ENCODE measurements at regions not wholly inside any gene's neighbourhood (a gene's known extent, or its start where the extent isn't known, plus 50 kb on each side); places are given as distances from the start of the nearest gene placed in this dataset.

DNA sequence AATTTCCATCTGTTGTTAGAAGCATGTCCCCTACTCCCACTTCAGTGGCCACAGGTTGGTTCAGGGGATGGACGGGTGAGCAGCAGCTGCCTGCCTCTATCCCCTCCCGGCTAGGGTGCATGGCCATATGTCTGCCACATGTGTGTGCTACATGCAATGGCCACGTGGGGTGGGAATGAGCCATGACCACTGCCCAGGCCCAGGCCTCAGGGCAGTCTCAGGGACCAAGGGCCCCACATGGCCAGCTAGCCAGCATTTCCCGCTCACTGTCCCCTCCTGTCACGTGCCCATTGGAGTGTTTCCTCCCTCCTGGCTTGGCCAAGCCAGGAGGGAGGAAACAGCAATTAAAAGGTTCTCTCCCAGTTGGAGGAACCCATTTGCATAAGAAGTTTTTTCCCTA lies 117.1 kb downstream of the KCNS3 start:
- Mint-ChIP-seq H3K36me3 (ENCODE audit: low read depth) (no peaks in the 10 kb centered on the region), H3K4me1 (ENCODE audit: low read depth) (no peaks in the 10 kb centered on the region)
- no peak for TF ChIP-seq CTCF (IDR thresholded peaks at IDR 0.05)

More for the DNA sequence above, 117.1 kb downstream of the KCNS3 start:
- Mint-ChIP-seq H3K4me3 (ENCODE audit: unreplicated experiment) (no peak overlapping the region), H3K9me3 (ENCODE audit: low read depth) (peaks cover 14% of the 10 kb centered on the region), H3K27ac (ENCODE audit: unreplicated experiment) (no peak overlapping the region), H3K27me3 (ENCODE audit: low read depth) (no peaks in the 10 kb centered on the region)
- no peak for DNase-seq (ENCODE audit: low spot score)

Data from chondrocyte (in vitro differentiated cells).